ENCODE measurements at regions not wholly inside any gene's neighbourhood (a gene's known extent, or its start where the extent isn't known, plus 50 kb on each side); places are given as distances from the start of the nearest gene placed in this dataset.

DNA sequence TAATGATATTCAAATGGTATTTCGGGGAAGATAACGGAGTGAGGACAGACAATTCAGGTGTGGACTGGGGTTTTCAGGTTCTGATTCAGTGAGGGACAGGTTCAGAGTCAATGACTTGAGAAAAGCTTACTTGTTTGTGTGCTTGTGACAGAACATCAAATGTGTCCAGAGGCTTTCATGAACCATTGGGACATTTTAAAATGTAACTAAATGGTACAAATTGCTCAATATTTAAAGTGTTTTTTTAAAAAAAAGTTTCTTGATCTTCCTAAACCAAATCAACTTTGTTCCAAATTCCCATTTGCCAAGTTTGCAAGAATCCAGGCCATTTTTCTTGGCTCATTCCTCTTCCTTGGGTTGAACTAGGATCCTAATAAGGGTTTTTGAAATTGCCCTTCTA is 59.4 kb upstream of the BZW1 start:
- ATAC-seq, result no peak
- in situ Hi-C loops (cut with HindIII; ENCODE audit: low pct_unique_long_range_greater_than_20kb, low sequenced_read_pairs), result no loop called here
- H3K4me3 ChIP-seq (ENCODE audit: low read depth in 2 of 2, low read length in 2 of 2), result no peak overlapping the region

DNA sequence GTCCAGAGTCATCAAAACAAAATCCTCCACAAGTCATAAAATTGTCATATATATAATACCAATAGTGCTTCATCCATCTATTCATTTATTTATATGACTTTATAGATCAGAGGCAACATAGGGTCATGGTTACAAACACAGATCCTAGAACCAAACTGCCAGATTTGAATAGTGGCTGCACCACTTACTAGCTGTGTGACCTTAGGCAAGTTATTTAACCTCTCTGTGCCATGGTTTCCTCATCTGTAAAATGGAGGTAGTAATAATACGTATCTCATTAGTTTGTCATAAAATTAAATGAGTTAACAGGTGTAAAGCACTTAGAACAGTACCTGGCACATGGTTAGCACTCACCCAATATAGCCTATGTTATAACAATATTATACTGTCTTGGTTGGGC is 58.9 kb upstream of the BZW1 start:
- CTCF ChIA-PET, result no interaction called here
- in situ Hi-C loops (cut with HindIII; ENCODE audit: low pct_unique_long_range_greater_than_20kb, low sequenced_read_pairs), result no loop called here

More for the DNA sequence above, 59.4 kb upstream of the BZW1 start:
- DNase-seq (ENCODE audit: low read depth, low spot score), result no peak
- ChIA-PET CTCF (no interaction called here), POLR2A (no interaction called here)
- no peak overlapping the region for H3K27ac ChIP-seq (ENCODE audit: low read length)
- BruUV-seq (replicated peaks), result no TSS peak
- H3K4me1 ChIP-seq (ENCODE audit: control insufficient read depth, insufficient read depth, low read length), result 0 out of 2 replicates have a peak, but pooled peaks cover 3% of the 10 kb centered on the region
- H3K9me3 ChIP-seq (ENCODE audit: control insufficient read depth, insufficient read depth, low read depth, low read length), result no peaks in the 10 kb centered on the region
- no peaks in the 10 kb centered on the region for H3K36me3 ChIP-seq (ENCODE audit: control insufficient read depth, insufficient read depth, low read length)
- TF ChIP-seq POLR2AphosphoS5 (IDR thresholded peaks at IDR 0.05; ENCODE audit: low read depth, low read length), result no peak
- TF ChIP-seq, protein P1, sequence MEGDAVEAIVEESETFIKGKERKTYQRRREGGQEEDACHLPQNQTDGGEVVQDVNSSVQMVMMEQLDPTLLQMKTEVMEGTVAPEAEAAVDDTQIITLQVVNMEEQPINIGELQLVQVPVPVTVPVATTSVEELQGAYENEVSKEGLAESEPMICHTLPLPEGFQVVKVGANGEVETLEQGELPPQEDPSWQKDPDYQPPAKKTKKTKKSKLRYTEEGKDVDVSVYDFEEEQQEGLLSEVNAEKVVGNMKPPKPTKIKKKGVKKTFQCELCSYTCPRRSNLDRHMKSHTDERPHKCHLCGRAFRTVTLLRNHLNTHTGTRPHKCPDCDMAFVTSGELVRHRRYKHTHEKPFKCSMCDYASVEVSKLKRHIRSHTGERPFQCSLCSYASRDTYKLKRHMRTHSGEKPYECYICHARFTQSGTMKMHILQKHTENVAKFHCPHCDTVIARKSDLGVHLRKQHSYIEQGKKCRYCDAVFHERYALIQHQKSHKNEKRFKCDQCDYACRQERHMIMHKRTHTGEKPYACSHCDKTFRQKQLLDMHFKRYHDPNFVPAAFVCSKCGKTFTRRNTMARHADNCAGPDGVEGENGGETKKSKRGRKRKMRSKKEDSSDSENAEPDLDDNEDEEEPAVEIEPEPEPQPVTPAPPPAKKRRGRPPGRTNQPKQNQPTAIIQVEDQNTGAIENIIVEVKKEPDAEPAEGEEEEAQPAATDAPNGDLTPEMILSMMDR (IDR thresholded peaks at IDR 0.05), result no peak
- TF ChIP-seq TCF7L2 (IDR thresholded peaks at IDR 0.05; ENCODE audit: low read depth, low read length), result no peak
- TF ChIP-seq, protein P2, sequence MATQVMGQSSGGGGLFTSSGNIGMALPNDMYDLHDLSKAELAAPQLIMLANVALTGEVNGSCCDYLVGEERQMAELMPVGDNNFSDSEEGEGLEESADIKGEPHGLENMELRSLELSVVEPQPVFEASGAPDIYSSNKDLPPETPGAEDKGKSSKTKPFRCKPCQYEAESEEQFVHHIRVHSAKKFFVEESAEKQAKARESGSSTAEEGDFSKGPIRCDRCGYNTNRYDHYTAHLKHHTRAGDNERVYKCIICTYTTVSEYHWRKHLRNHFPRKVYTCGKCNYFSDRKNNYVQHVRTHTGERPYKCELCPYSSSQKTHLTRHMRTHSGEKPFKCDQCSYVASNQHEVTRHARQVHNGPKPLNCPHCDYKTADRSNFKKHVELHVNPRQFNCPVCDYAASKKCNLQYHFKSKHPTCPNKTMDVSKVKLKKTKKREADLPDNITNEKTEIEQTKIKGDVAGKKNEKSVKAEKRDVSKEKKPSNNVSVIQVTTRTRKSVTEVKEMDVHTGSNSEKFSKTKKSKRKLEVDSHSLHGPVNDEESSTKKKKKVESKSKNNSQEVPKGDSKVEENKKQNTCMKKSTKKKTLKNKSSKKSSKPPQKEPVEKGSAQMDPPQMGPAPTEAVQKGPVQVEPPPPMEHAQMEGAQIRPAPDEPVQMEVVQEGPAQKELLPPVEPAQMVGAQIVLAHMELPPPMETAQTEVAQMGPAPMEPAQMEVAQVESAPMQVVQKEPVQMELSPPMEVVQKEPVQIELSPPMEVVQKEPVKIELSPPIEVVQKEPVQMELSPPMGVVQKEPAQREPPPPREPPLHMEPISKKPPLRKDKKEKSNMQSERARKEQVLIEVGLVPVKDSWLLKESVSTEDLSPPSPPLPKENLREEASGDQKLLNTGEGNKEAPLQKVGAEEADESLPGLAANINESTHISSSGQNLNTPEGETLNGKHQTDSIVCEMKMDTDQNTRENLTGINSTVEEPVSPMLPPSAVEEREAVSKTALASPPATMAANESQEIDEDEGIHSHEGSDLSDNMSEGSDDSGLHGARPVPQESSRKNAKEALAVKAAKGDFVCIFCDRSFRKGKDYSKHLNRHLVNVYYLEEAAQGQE (IDR thresholded peaks at IDR 0.05; ENCODE audit: insufficient read depth in 1 of 2, low read depth in 2 of 2, low read length in 1 of 2), result no peak
- no peak for TF ChIP-seq SIN3A (IDR thresholded peaks at IDR 0.05; ENCODE audit: borderline replicate concordance, insufficient read depth, low read depth, low read length)
- intact Hi-C loops (cut with micrococcal nuclease; ENCODE audit: unreplicated experiment), result no loop called here
- H3K27me3 ChIP-seq (ENCODE audit: control insufficient read depth, insufficient read depth, low read length), result no peaks in the 10 kb centered on the region

More for the DNA sequence above, 58.9 kb upstream of the BZW1 start:
- H3K4me1 ChIP-seq (ENCODE audit: control insufficient read depth, insufficient read depth, low read length), result 0 out of 2 replicates have a peak, but pooled peaks cover 3% of the 10 kb centered on the region
- no peak for ATAC-seq
- TF ChIP-seq TCF7L2 (IDR thresholded peaks at IDR 0.05; ENCODE audit: low read depth, low read length) (no peak), POLR2AphosphoS5 (IDR thresholded peaks at IDR 0.05; ENCODE audit: low read depth, low read length) (no peak), SIN3A (IDR thresholded peaks at IDR 0.05; ENCODE audit: borderline replicate concordance, insufficient read depth, low read depth, low read length) (no peak)
- TF ChIP-seq, protein P2 (IDR thresholded peaks at IDR 0.05; ENCODE audit: insufficient read depth in 1 of 2, low read depth in 2 of 2, low read length in 1 of 2), result no peak
- TF ChIP-seq, protein P1 (IDR thresholded peaks at IDR 0.05), result no peak
- H3K9me3 ChIP-seq (ENCODE audit: control insufficient read depth, insufficient read depth, low read depth, low read length), result no peaks in the 10 kb centered on the region
- H3K4me3 ChIP-seq (ENCODE audit: low read depth in 2 of 2, low read length in 2 of 2), result no peak overlapping the region
- no peak overlapping the region for H3K27ac ChIP-seq (ENCODE audit: low read length)
- no peak for DNase-seq (ENCODE audit: low read depth, low spot score)
- no peaks in the 10 kb centered on the region for H3K36me3 ChIP-seq (ENCODE audit: control insufficient read depth, insufficient read depth, low read length)
- intact Hi-C loops (cut with micrococcal nuclease; ENCODE audit: unreplicated experiment), result no loop called here
- no peaks in the 10 kb centered on the region for H3K27me3 ChIP-seq (ENCODE audit: control insufficient read depth, insufficient read depth, low read length)
- POLR2A ChIA-PET, result no interaction called here
- no TSS peak for BruUV-seq (replicated peaks)

Data from Panc1 (cell line).